MM.1S (cell line): ENCODE measurements at regions not wholly inside any gene's neighbourhood (a gene's known extent, or its start where the extent isn't known, plus 50 kb on each side); places are given as distances from the start of the nearest gene placed in this dataset.

Experiments
- DNase-seq: peaks from one replicate; pipeline ENCODE4 v3.0.0-alpha.2; 2015
- H2AFZ ChIP-seq: fragments of 300-600 bp; sonication (generic); 2 replicates; pipeline ENCODE4 v1.6.0; 2016; ENCODE audit warnings: antibody characterized with exemption, low read length
- H3F3A ChIP-seq: fragments of 300-600 bp; sonication (generic); 2 replicates; pipeline ENCODE4 v1.6.1; 2016; ENCODE audit warnings: mild to moderate bottlenecking, antibody characterized with exemption, low read length, moderate library complexity, mixed read lengths; ENCODE audit not compliant: insufficient read depth
- H3K27ac ChIP-seq: fragments of 300-600 bp; sonication (generic); 2 replicates; pipeline ENCODE4 v1.5.1; 2016; ENCODE audit warnings: mild to moderate bottlenecking, low read length
- H3K27me3 ChIP-seq: fragments of 300-600 bp; sonication (generic); replicated peaks from 2 replicates; pipeline ENCODE4 v1.6.0; 2016; ENCODE audit warnings: low read length; ENCODE audit not compliant: insufficient read depth
- H3K36me3 ChIP-seq: fragments of 300-600 bp; sonication (generic); replicated peaks from 2 replicates; pipeline ENCODE4 v1.6.1; 2016; ENCODE audit warnings: mild to moderate bottlenecking, low read length, mixed read lengths; ENCODE audit not compliant: insufficient read depth
- H3K4me1 ChIP-seq: fragments of 300-600 bp; sonication (generic); 2 replicates; pipeline ENCODE4 v1.6.1; 2016; ENCODE audit warnings: low read length, mixed read lengths
- H3K4me2 ChIP-seq: fragments of 300-600 bp; sonication (generic); 2 replicates; pipeline ENCODE4 v1.6.0; 2016; ENCODE audit warnings: low read depth, low read length
- H3K4me3 ChIP-seq: fragments of 300-600 bp; sonication (generic); 2 replicates; pipeline ENCODE4 v1.5.1; 2016; ENCODE audit warnings: low read length, mixed read lengths
- H3K79me2 ChIP-seq: fragments of 300-600 bp; sonication (generic); 2 replicates; pipeline ENCODE4 v1.6.1; 2016; ENCODE audit warnings: mixed run types, low read length, mixed read lengths
- H3K9ac ChIP-seq: fragments of 300-600 bp; sonication (generic); 2 replicates; pipeline ENCODE4 v1.6.1; 2016; ENCODE audit warnings: low read length, mixed read lengths
- H3K9me2 ChIP-seq: fragments of 300-600 bp; sonication (generic); replicated peaks from 2 replicates; pipeline ENCODE4 v1.6.1; 2016; ENCODE audit warnings: mild to moderate bottlenecking, low read length, mixed read lengths; ENCODE audit not compliant: insufficient read depth
- H3K9me3 ChIP-seq: fragments of 300-600 bp; sonication (generic); replicated peaks from 2 replicates; pipeline ENCODE4 v1.6.1; 2016; ENCODE audit warnings: mild to moderate bottlenecking, low read length, mixed read lengths; ENCODE audit not compliant: insufficient read depth
- H4K20me1 ChIP-seq: fragments of 300-600 bp; sonication (generic); 2 replicates; pipeline ENCODE4 v1.6.1; 2016; ENCODE audit warnings: mild to moderate bottlenecking, low read length, moderate library complexity, mixed read lengths; ENCODE audit not compliant: insufficient read depth
- CTCF ChIP-seq: fragments of 300-600 bp; sonication (generic); IDR thresholded peaks from 2 replicates; pipeline ENCODE4 v1.5.1; 2016; ENCODE audit warnings: antibody characterized with exemption, low read length, mixed read lengths
- EZH2 ChIP-seq: fragments of 300-600 bp; sonication (generic); optimal IDR thresholded peaks from 2 replicates; pipeline ENCODE3; 2017; ENCODE audit warnings: low read depth, mild to moderate bottlenecking, antibody characterized with exemption, low read length, mixed read lengths
- EZH2phosphoT487 ChIP-seq: fragments of 300-600 bp; sonication (generic); IDR thresholded peaks from 2 replicates; pipeline ENCODE4 v1.6.1; 2018; ENCODE audit warnings: antibody characterized with exemption, low read length

GRCh38 chr5:173529861-173530260, 86.6 kb downstream of the BOD1 start:
- no peak overlapping the region for H3K4me3 ChIP-seq
- H3K79me2 ChIP-seq = no peaks in the 10 kb centered on the region
- no peak for TF ChIP-seq EZH2phosphoT487
- TF ChIP-seq CTCF = no peak
- TF ChIP-seq EZH2 = no peak
- H3K4me2 ChIP-seq = no peak overlapping the region
- no peak overlapping the region for H3K27ac ChIP-seq
- no peak overlapping the region for H3K9ac ChIP-seq
- no peaks in the 10 kb centered on the region for H4K20me1 ChIP-seq
- H3K27me3 ChIP-seq = no peaks in the 10 kb centered on the region
- H3K9me2 ChIP-seq = no peaks in the 10 kb centered on the region
- no peaks in the 10 kb centered on the region for H3K36me3 ChIP-seq
- H2AFZ ChIP-seq = no peak overlapping the region
- no peaks in the 10 kb centered on the region for H3F3A ChIP-seq
- no peaks in the 10 kb centered on the region for H3K4me1 ChIP-seq
- no peak for DNase-seq
- H3K9me3 ChIP-seq = no peaks in the 10 kb centered on the region

- no peaks in the 10 kb centered on the region for H3F3A ChIP-seq
- H3K27ac ChIP-seq = no peak overlapping the region
Measured at GRCh38 chr5:173527671-173528070, 88.8 kb downstream of the BOD1 start.

GRCh38 chr5:173524136-173524535, 92.3 kb downstream of the BOD1 start:
- H3K4me2 ChIP-seq = no peak overlapping the region
- H3K79me2 ChIP-seq = no peaks in the 10 kb centered on the region
- no peaks in the 10 kb centered on the region for H3K36me3 ChIP-seq
- TF ChIP-seq EZH2phosphoT487 (no peak), EZH2 (no peak), CTCF (no peak)
- no peak overlapping the region for H3K27ac ChIP-seq
- no peak overlapping the region for H2AFZ ChIP-seq
- no peaks in the 10 kb centered on the region for H3K9me3 ChIP-seq
- H4K20me1 ChIP-seq = no peaks in the 10 kb centered on the region
- no peaks in the 10 kb centered on the region for H3K4me1 ChIP-seq
- DNase-seq = no peak
- H3K9ac ChIP-seq = no peak overlapping the region
- H3F3A ChIP-seq = no peaks in the 10 kb centered on the region
- H3K9me2 ChIP-seq = no peaks in the 10 kb centered on the region
- H3K27me3 ChIP-seq = no peaks in the 10 kb centered on the region
- H3K4me3 ChIP-seq = no peak overlapping the region

More at GRCh38 chr5:173527671-173528070, 88.8 kb downstream of the BOD1 start:
- Histone ChIP-seq H3K4me1 (no peaks in the 10 kb centered on the region), H3K36me3 (no peaks in the 10 kb centered on the region), H3K4me3 (no peak overlapping the region), H3K27me3 (no peaks in the 10 kb centered on the region), H3K79me2 (no peaks in the 10 kb centered on the region), H2AFZ (no peak overlapping the region), H3K9me3 (no peaks in the 10 kb centered on the region), H3K4me2 (no peak overlapping the region), H3K9me2 (no peaks in the 10 kb centered on the region), H4K20me1 (no peaks in the 10 kb centered on the region), H3K9ac (no peak overlapping the region)
- TF ChIP-seq EZH2 (no peak), EZH2phosphoT487 (no peak)
- no peak for DNase-seq

GRCh38 chr5:173523388-173523787, 93.1 kb downstream of the BOD1 start:
- Histone ChIP-seq H4K20me1 (no peaks in the 10 kb centered on the region), H3K4me1 (no peaks in the 10 kb centered on the region), H3K9ac (no peak overlapping the region), H3K27ac (no peak overlapping the region), H3K36me3 (no peaks in the 10 kb centered on the region), H3K9me2 (no peaks in the 10 kb centered on the region), H3K79me2 (no peaks in the 10 kb centered on the region), H3K27me3 (no peaks in the 10 kb centered on the region), H3K4me3 (no peak overlapping the region), H3F3A (no peaks in the 10 kb centered on the region), H3K4me2 (no peak overlapping the region), H2AFZ (no peak overlapping the region), H3K9me3 (no peaks in the 10 kb centered on the region)
- TF ChIP-seq EZH2 = no peak
- no peak for TF ChIP-seq CTCF
- DNase-seq = no peak
